LoVo (cell line): ENCODE measurements at regions not wholly inside any gene's neighbourhood (a gene's known extent, or its start where the extent isn't known, plus 50 kb on each side); places are given as distances from the start of the nearest gene placed in this dataset.
"Not testable (repeated sequence)": the region's sequence is repeated elsewhere in the genome, so short reads cannot be mapped to it uniquely, and the experiment has no call there.

Experiments
- DNase-seq: peaks from one replicate; pipeline ENCODE4 v3.0.0-alpha.2; 2016; ENCODE audit warnings: low spot score

GRCh38 chr7:109752068-109752467 lies 1182.4 kb downstream of the DNAJB9 start:
- DNase-seq, result no peak

GRCh38 chr7:109757713-109758112 lies 1188.0 kb downstream of the DNAJB9 start:
- DNase-seq, result no peak

DNA sequence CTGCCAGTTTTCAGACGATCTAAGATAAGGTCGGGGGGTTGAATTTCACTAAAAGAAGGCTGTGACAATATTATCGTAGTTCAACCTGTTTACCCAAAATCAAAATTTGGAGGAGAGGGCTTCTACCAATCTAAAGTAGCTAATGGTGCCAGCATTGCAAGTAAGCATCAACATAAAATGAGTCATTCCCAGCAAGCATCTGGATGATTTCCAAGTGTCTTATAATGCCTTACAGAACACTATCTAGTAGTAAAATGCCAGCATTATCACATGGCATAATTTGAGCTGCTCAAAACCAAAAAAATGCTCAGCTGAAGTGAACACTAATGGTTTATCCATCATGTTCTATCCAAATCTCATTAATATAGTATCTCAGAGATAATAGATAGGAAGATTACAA lies 1193.9 kb downstream of the DNAJB9 start:
- DNase-seq, result no peak

- no peak for DNase-seq
These were observed 1202.5 kb downstream of the DNAJB9 start for GRCh38 chr7:109772161-109772560.

GRCh38 chr7:109782806-109783205 lies 1213.1 kb downstream of the DNAJB9 start:
- DNase-seq, result no peak

GRCh38 chr7:109806548-109806947 lies 1236.9 kb downstream of the DNAJB9 start:
- no peak for DNase-seq

- DNase-seq, result no peak
These were observed 1251.5 kb downstream of the DNAJB9 start for GRCh38 chr7:109821156-109821555.

GRCh38 chr7:109834851-109835250 lies 1256.1 kb upstream of the LRRN3 start:
- DNase-seq, result no peak

DNA sequence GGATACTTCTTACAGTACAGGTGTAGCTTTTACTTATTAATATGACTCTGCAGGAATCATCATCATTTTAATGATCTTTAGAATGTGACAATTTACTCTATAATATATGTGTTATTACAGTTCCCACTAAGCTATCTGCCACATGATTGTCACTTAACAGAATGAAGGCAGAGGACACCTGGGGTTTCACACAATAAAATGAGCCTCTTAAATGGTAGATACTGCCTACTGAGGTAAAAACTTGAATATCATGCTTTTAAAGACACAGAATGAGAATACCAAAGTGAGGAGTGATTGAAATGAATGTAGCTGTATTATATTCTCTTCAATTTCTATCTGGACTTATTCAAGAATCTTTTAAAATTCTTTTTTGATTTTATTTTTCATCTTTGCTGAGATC lies 1255.3 kb upstream of the LRRN3 start:
- DNase-seq, result no peak

- DNase-seq, result no peak
These were observed 1254.9 kb upstream of the LRRN3 start for GRCh38 chr7:109836016-109836415.

GRCh38 chr7:109842386-109842785 lies 1248.5 kb upstream of the LRRN3 start:
- DNase-seq, result no peak

GRCh38 chr7:109844362-109844761 lies 1246.6 kb upstream of the LRRN3 start:
- peak; percentile 25 for DNase-seq

DNA sequence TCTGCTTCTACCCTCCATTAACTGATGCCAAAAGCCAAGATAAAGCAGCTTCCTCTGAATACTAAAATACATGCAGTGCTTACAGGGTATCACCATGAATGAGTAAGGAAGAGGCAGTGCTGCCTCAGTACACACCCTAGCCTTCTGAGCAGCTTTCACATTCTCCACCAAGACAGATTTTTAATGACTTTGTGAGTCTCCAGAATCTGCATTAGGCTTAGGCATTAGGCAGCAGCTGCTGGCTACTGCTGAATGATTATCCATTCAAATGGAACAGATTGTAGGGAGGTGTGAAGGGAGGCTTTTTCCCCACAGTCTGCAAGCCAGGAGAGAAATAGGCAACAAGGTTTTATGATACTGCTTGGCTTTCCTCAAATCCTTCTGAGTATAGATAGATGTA lies 1226.7 kb upstream of the LRRN3 start:
- DNase-seq, result no peak

- no peak for DNase-seq
These were observed 1222.6 kb upstream of the LRRN3 start for GRCh38 chr7:109868215-109868860.

DNA sequence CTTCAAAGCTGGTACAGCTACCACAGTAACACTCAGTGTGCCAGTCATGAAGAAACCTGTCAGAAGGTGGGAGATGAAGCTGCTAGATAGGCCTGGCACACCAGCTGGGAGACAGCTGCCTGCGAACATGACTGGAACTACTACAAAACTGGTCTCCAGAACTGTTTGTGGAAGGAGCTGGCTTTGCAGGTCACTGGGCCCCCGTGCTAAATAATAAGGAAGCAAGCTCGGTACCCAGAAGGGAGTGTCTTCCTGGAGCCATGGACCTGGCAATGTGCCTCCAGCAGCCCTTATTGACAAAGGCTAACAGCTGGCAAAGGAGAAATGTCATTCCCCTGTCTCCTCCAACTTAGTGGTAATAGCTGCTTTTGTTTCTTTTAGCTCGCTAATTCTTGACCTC lies 1217.6 kb upstream of the LRRN3 start:
- DNase-seq, result no peak

GRCh38 chr7:109879287-109879828 lies 1211.6 kb upstream of the LRRN3 start:
- DNase-seq, result no peak

DNA sequence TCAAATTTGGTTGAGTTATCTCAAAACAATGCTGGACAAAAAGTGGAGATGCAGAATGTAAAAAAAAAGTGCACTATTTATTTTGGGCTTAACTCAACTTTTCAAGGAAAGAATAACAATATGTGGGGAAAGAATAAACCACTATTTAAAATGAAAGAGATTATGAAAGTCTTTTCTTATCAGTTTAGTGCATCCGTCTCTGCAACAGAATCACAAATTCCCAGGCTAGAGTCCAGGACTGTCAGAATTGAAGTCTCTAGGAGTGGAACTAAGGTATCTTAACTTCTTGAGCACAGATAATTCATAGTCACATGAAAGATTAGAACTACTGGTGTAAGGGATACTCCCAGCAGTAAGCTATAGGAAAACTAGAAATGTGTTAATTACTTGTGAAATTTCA lies 1200.3 kb upstream of the LRRN3 start:
- no peak for DNase-seq

DNA sequence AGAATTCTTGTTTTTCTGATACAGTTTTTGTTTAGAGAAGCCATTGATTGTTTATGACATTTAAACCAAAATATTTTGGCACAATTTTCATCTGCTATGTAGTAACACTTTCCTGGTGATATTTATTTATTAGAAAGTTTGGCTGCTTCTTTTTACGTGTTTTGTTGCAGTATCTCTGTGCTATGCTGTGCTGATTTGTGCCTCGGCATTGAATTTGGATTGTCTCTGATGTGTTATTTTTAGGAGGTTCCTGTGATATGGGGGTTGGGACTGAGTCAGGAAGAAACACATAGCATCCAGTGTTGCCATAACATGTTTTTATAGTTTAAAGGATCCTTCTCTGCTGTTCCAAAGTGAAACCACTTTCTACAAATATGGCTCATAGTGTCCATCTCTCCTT lies 1197.7 kb upstream of the LRRN3 start:
- DNase-seq, result no peak

DNA sequence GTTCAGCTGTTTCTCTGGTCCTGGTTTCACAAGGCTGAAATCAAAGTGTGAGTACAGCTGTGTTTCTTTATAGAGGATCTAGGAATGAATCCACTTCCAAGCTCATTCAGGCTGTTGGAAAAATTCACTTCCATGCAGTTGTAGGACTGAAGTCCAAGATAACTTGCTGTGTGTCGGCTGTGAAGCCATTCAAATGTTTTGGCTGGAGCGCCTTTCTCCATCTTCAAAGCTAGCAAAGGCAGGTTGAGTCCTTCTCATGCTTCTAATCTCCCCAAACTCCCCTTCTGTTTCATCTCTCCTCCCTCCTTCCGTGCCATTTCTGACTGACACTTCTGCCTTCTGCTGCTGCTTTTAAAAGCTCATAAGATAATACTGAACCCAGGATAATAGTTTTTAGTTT lies 1195.4 kb upstream of the LRRN3 start:
- no peak for DNase-seq

DNA sequence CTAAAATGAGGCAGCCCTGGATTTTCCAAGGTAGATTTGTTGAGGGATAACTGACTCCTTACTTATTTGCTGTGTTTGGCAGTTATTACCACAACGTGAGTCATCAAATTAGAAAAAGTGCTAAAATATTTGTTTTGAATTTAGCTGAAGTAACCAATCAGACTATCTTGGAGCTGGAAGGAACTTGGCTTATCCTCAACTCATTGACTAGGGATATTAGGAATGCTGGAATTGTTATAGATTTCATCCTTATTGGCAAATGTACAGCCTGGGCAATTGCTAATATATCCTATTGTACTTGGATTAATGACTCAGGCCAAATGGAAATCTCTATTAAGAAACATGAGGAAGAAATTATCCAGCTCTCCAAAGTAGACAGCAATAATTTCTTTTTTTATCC lies 1189.0 kb upstream of the LRRN3 start:
- DNase-seq, result no peak

- DNase-seq, result not testable (repeated sequence)
These were observed 1185.4 kb upstream of the LRRN3 start for GRCh38 chr7:109905368-109906065.

- no peak for DNase-seq
These were observed 1175.3 kb upstream of the LRRN3 start for GRCh38 chr7:109915670-109916069.

DNA sequence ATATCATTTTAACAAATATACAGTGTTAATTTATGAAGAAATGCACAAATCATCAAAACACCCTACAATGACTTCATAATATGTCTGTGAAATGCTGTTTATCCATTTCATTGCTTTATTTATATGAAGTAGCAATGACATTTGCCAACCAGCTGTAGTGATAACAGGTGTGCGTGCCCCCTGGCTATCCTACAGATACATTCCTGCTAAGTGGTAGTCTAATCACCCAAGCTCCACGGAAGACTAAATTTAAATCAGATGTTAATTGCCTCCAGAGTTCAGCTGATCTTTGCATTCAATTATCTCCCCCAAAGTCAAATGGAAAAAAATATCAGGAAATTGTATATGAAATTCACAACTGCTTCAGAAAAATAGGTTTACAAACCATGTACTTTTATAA lies 1164.2 kb upstream of the LRRN3 start:
- DNase-seq, result no peak

GRCh38 chr7:109930049-109930448 lies 1160.9 kb upstream of the LRRN3 start:
- DNase-seq, result no peak
